ENCODE measurements at regions not wholly inside any gene's neighbourhood (a gene's known extent, or its start where the extent isn't known, plus 50 kb on each side); places are given as distances from the start of the nearest gene placed in this dataset.

- no peak overlapping the region for H3K27ac ChIP-seq
- H3K4me1 ChIP-seq, result no peaks in the 10 kb centered on the region
- H3K4me3 ChIP-seq, result no peak overlapping the region
- H3K36me3 ChIP-seq, result no peaks in the 10 kb centered on the region
- DNase-seq, result no peak
- no peaks in the 10 kb centered on the region for H3K27me3 ChIP-seq
- no peaks in the 10 kb centered on the region for H3K9me3 ChIP-seq (replicated peaks)
Measured at GRCh38 chr10:125513429-125514182, 169.4 kb downstream of the TEX36 start.

- no peak overlapping the region for H3K27ac ChIP-seq
- no peaks in the 10 kb centered on the region for H3K4me1 ChIP-seq
- H3K4me3 ChIP-seq, result no peak overlapping the region
- H3K27me3 ChIP-seq, result peaks cover 3% of the 10 kb centered on the region; the same call in 1 of the 2 replicates
- H3K9me3 ChIP-seq (replicated peaks), result no peaks in the 10 kb centered on the region
- no peaks in the 10 kb centered on the region for H3K36me3 ChIP-seq
- no peak for DNase-seq
Measured at GRCh38 chr10:125510998-125511397, 172.0 kb downstream of the TEX36 start.

GRCh38 chr10:125505648-125506047, 177.3 kb downstream of the TEX36 start:
- Histone ChIP-seq H3K4me1 (no peaks in the 10 kb centered on the region), H3K4me3 (no peak overlapping the region), H3K36me3 (no peaks in the 10 kb centered on the region), H3K27me3 (peaks cover 3% of the 10 kb centered on the region; the same call in 1 of the 2 replicates), H3K9me3 (replicated peaks) (no peaks in the 10 kb centered on the region), H3K27ac (no peak overlapping the region)
- DNase-seq, result no peak

- H3K27me3 ChIP-seq, result peaks cover under 1% of the 10 kb centered on the region; the same call in 1 of the 2 replicates
- DNase-seq, result no peak
- no peak overlapping the region for H3K4me3 ChIP-seq
- no peak overlapping the region for H3K27ac ChIP-seq
- H3K9me3 ChIP-seq (replicated peaks), result no peaks in the 10 kb centered on the region
- H3K4me1 ChIP-seq, result no peaks in the 10 kb centered on the region
- no peaks in the 10 kb centered on the region for H3K36me3 ChIP-seq
Measured at GRCh38 chr10:125502276-125502675, 180.7 kb downstream of the TEX36 start.

- DNase-seq, result no peak
- no peak overlapping the region for H3K4me3 ChIP-seq
- H3K9me3 ChIP-seq (replicated peaks), result no peaks in the 10 kb centered on the region
- H3K36me3 ChIP-seq, result no peaks in the 10 kb centered on the region
- H3K27me3 ChIP-seq, result no peaks in the 10 kb centered on the region; the same call in 1 of the 2 replicates
- no peaks in the 10 kb centered on the region for H3K4me1 ChIP-seq
- H3K27ac ChIP-seq, result no peak overlapping the region
Measured at GRCh38 chr10:125495386-125495785, 187.6 kb downstream of the TEX36 start.

GRCh38 chr10:125494651-125495239, 188.2 kb downstream of the TEX36 start:
- Histone ChIP-seq H3K27me3 (no peaks in the 10 kb centered on the region; the same call in 1 of the 2 replicates), H3K9me3 (replicated peaks) (no peaks in the 10 kb centered on the region), H3K36me3 (no peaks in the 10 kb centered on the region), H3K27ac (no peak overlapping the region), H3K4me1 (no peaks in the 10 kb centered on the region), H3K4me3 (no peak overlapping the region)
- DNase-seq, result no peak

GRCh38 chr10:125491381-125491780, 191.6 kb downstream of the TEX36 start:
- H3K4me3 ChIP-seq, result no peak overlapping the region
- H3K36me3 ChIP-seq, result no peaks in the 10 kb centered on the region

GRCh38 chr10:125489731-125490130, 193.2 kb downstream of the TEX36 start:
- Histone ChIP-seq H3K27me3 (no peaks in the 10 kb centered on the region), H3K4me1 (no peaks in the 10 kb centered on the region), H3K9me3 (replicated peaks) (no peaks in the 10 kb centered on the region), H3K4me3 (no peak overlapping the region), H3K27ac (no peak overlapping the region), H3K36me3 (no peaks in the 10 kb centered on the region)
- no peak for DNase-seq

More at GRCh38 chr10:125491381-125491780, 191.6 kb downstream of the TEX36 start:
- no peak for DNase-seq
- H3K27me3 ChIP-seq, result no peaks in the 10 kb centered on the region
- H3K27ac ChIP-seq, result no peak overlapping the region
- H3K4me1 ChIP-seq, result no peaks in the 10 kb centered on the region
- H3K9me3 ChIP-seq (replicated peaks), result no peaks in the 10 kb centered on the region

- H3K27me3 ChIP-seq, result no peaks in the 10 kb centered on the region
- H3K4me3 ChIP-seq, result no peak overlapping the region
Measured at GRCh38 chr10:125485665-125486064, 197.3 kb downstream of the TEX36 start.

GRCh38 chr10:125484035-125484732, 198.8 kb downstream of the TEX36 start:
- Histone ChIP-seq H3K9me3 (replicated peaks) (no peaks in the 10 kb centered on the region), H3K4me1 (no peaks in the 10 kb centered on the region), H3K27me3 (no peaks in the 10 kb centered on the region), H3K27ac (no peak overlapping the region), H3K4me3 (no peak overlapping the region), H3K36me3 (no peaks in the 10 kb centered on the region)
- DNase-seq, result no peak

More at GRCh38 chr10:125485665-125486064, 197.3 kb downstream of the TEX36 start:
- Histone ChIP-seq H3K36me3 (no peaks in the 10 kb centered on the region), H3K9me3 (replicated peaks) (no peaks in the 10 kb centered on the region), H3K27ac (no peak overlapping the region), H3K4me1 (no peaks in the 10 kb centered on the region)
- DNase-seq, result no peak

- DNase-seq, result no peak
- no peak overlapping the region for H3K27ac ChIP-seq
- no peaks in the 10 kb centered on the region for H3K9me3 ChIP-seq (replicated peaks)
- no peaks in the 10 kb centered on the region for H3K4me1 ChIP-seq
- no peaks in the 10 kb centered on the region for H3K27me3 ChIP-seq
- H3K36me3 ChIP-seq, result no peaks in the 10 kb centered on the region
- H3K4me3 ChIP-seq, result no peak overlapping the region
Measured at GRCh38 chr10:125482637-125483036, 200.3 kb downstream of the TEX36 start.

GRCh38 chr10:125482108-125482507, 200.9 kb downstream of the TEX36 start:
- no peaks in the 10 kb centered on the region for H3K9me3 ChIP-seq (replicated peaks)
- H3K4me1 ChIP-seq, result no peaks in the 10 kb centered on the region
- no peak overlapping the region for H3K27ac ChIP-seq
- H3K4me3 ChIP-seq, result no peak overlapping the region
- no peaks in the 10 kb centered on the region for H3K36me3 ChIP-seq
- H3K27me3 ChIP-seq, result no peaks in the 10 kb centered on the region
- DNase-seq, result no peak

GRCh38 chr10:125479059-125479458, 203.9 kb downstream of the TEX36 start:
- Histone ChIP-seq H3K4me3 (no peak overlapping the region), H3K9me3 (replicated peaks) (no peaks in the 10 kb centered on the region), H3K27ac (no peak overlapping the region), H3K4me1 (no peaks in the 10 kb centered on the region), H3K27me3 (no peaks in the 10 kb centered on the region), H3K36me3 (no peaks in the 10 kb centered on the region)
- no peak for DNase-seq

- no peak overlapping the region for H3K4me3 ChIP-seq
- H3K4me1 ChIP-seq, result no peaks in the 10 kb centered on the region
- no peaks in the 10 kb centered on the region for H3K36me3 ChIP-seq
- no peaks in the 10 kb centered on the region for H3K9me3 ChIP-seq (replicated peaks)
- H3K27ac ChIP-seq, result no peak overlapping the region
- H3K27me3 ChIP-seq, result no peaks in the 10 kb centered on the region
- no peak for DNase-seq
Measured at GRCh38 chr10:125475815-125476214, 207.1 kb downstream of the TEX36 start.

- Histone ChIP-seq H3K36me3 (no peaks in the 10 kb centered on the region), H3K27ac (no peak overlapping the region), H3K9me3 (replicated peaks) (no peaks in the 10 kb centered on the region), H3K4me3 (no peak overlapping the region), H3K27me3 (no peaks in the 10 kb centered on the region), H3K4me1 (no peaks in the 10 kb centered on the region)
- DNase-seq, result no peak
Measured at GRCh38 chr10:125473143-125473793, 209.7 kb downstream of the TEX36 start.

Data from SJCRH30 (cell line).